Effector CD8-positive, alpha-beta T cell (primary cell): ENCODE measurements at regions not wholly inside any gene's neighbourhood (a gene's known extent, or its start where the extent isn't known, plus 50 kb on each side); places are given as distances from the start of the nearest gene placed in this dataset.

ENCODE experiments used
- DNase-seq: peaks from one replicate; lab custom pipeline; 2025; lab: John Stamatoyannopoulos, UW

GRCh38 chr3:182462152-182462551 lies 331.2 kb upstream of the ATP11B start:
- DNase-seq: no peak

GRCh38 chr3:182464513-182465145 lies 328.7 kb upstream of the ATP11B start:
- DNase-seq: no peak

- no peak for DNase-seq
These were observed 327.8 kb upstream of the ATP11B start for GRCh38 chr3:182465301-182466185.

- DNase-seq: no peak
These were observed 324.2 kb upstream of the ATP11B start for GRCh38 chr3:182469086-182469485.

- no peak for DNase-seq
These were observed 323.1 kb upstream of the ATP11B start for GRCh38 chr3:182470187-182470586.

- no peak for DNase-seq
These were observed 320.1 kb upstream of the ATP11B start for GRCh38 chr3:182473191-182473710.

- no peak for DNase-seq
These were observed 314.9 kb upstream of the ATP11B start for GRCh38 chr3:182478369-182478768.

GRCh38 chr3:182479419-182480336 lies 313.6 kb upstream of the ATP11B start:
- no peak for DNase-seq

GRCh38 chr3:182482705-182483104 lies 310.6 kb upstream of the ATP11B start:
- no peak for DNase-seq

- DNase-seq: no peak
These were observed 308.6 kb upstream of the ATP11B start for GRCh38 chr3:182484682-182485081.

GRCh38 chr3:182485301-182485700 lies 308.0 kb upstream of the ATP11B start:
- no peak for DNase-seq

- no peak for DNase-seq
These were observed 306.8 kb upstream of the ATP11B start for GRCh38 chr3:182486463-182486862.

- no peak for DNase-seq
These were observed 306.2 kb upstream of the ATP11B start for GRCh38 chr3:182487143-182487542.

GRCh38 chr3:182487611-182488010 lies 305.7 kb upstream of the ATP11B start:
- no peak for DNase-seq

GRCh38 chr3:182490596-182491491 lies 302.5 kb upstream of the ATP11B start:
- no peak for DNase-seq

GRCh38 chr3:182491577-182491976 lies 301.7 kb upstream of the ATP11B start:
- no peak for DNase-seq

- no peak for DNase-seq
These were observed 300.8 kb upstream of the ATP11B start for GRCh38 chr3:182492536-182492935.

- DNase-seq: no peak
These were observed 293.0 kb upstream of the ATP11B start for GRCh38 chr3:182500289-182500688.

GRCh38 chr3:182501856-182502255 lies 291.4 kb upstream of the ATP11B start:
- DNase-seq: no peak

GRCh38 chr3:182503401-182503800 lies 289.9 kb upstream of the ATP11B start:
- no peak for DNase-seq
